AG10803 (cell line): ENCODE measurements at regions not wholly inside any gene's neighbourhood (a gene's known extent, or its start where the extent isn't known, plus 50 kb on each side); places are given as distances from the start of the nearest gene placed in this dataset.

Experiments used
- DNase-seq: peaks from one replicate; pipeline ENCODE4 v3.0.0; 2010; ENCODE audit warnings: low read depth
- H3K4me3 ChIP-seq: 2 replicates; pipeline ENCODE4 v1.5.1; 2011; ENCODE audit warnings: mild to moderate bottlenecking, low read length, control low read depth
- TF ChIP-seq, protein P1 (sequence below): conservative IDR thresholded peaks from 2 replicates; pipeline ENCODE4 v1.5.1; 2011; ENCODE audit warnings: mild to moderate bottlenecking, low read length, control low read depth, inconsistent platforms

- TF ChIP-seq, protein P1, sequence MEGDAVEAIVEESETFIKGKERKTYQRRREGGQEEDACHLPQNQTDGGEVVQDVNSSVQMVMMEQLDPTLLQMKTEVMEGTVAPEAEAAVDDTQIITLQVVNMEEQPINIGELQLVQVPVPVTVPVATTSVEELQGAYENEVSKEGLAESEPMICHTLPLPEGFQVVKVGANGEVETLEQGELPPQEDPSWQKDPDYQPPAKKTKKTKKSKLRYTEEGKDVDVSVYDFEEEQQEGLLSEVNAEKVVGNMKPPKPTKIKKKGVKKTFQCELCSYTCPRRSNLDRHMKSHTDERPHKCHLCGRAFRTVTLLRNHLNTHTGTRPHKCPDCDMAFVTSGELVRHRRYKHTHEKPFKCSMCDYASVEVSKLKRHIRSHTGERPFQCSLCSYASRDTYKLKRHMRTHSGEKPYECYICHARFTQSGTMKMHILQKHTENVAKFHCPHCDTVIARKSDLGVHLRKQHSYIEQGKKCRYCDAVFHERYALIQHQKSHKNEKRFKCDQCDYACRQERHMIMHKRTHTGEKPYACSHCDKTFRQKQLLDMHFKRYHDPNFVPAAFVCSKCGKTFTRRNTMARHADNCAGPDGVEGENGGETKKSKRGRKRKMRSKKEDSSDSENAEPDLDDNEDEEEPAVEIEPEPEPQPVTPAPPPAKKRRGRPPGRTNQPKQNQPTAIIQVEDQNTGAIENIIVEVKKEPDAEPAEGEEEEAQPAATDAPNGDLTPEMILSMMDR: no peak
- DNase-seq: no peak
Observed at GRCh38 chr13:79770056-79770455, 289.1 kb downstream of the NDFIP2 start.

DNA sequence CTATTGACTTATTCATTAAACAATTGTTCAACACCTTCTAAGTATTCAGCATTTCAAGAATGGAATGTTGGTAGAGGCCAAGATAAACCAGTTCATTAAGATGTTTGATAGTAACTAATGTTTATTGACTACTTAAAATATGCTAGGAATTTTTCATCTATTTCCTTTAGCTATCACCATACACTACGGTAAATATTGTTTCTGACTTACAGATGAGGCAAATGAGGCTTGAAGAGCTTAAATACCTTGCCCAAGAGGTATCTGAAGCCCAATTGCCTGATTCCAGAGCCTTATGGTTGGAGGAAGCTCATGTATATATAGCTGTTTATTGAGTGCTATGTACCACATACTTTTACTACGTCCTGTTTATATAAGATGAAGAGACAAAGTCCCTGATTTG lies 286.2 kb downstream of the NDFIP2 start:
- DNase-seq: peak; percentile 39
- no peak overlapping the region for H3K4me3 ChIP-seq
- TF ChIP-seq, protein P1: no peak

More at GRCh38 chr13:79770056-79770455, 289.1 kb downstream of the NDFIP2 start:
- H3K4me3 ChIP-seq: no peak overlapping the region

GRCh38 chr13:79765331-79765730 lies 284.4 kb downstream of the NDFIP2 start:
- no peak overlapping the region for H3K4me3 ChIP-seq
- TF ChIP-seq, protein P1: no peak

DNA sequence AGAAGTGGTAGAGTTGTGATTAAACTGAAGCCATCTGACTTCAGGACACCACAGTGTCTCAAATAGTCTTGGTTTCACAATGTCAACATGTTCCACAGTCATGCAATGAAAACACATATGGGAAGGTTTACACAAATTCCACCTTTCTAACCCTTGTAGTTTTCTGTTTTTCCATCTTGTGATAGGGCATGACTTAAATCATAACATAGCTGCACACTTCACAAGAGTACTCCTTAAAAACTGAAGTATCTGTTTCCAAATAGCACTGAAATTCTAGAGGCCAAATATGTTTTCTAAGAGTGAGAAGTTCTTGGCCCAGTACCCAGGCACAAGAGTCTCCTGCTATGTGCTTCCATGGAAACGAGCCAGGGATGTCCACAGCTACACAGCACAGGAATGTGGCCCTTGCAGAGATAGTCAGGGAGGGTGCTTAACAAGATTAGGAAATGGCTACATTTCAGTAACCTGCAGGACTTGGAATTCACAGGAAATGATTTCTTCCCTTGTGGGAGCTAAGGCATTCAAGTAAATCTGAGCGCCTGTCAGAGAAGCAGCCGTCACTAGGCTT lies 269.1 kb downstream of the NDFIP2 start:
- no peak overlapping the region for H3K4me3 ChIP-seq
- DNase-seq: peak; percentile 100
- TF ChIP-seq, protein P1: no peak

More at GRCh38 chr13:79765331-79765730, 284.4 kb downstream of the NDFIP2 start:
- DNase-seq: no peak

DNA sequence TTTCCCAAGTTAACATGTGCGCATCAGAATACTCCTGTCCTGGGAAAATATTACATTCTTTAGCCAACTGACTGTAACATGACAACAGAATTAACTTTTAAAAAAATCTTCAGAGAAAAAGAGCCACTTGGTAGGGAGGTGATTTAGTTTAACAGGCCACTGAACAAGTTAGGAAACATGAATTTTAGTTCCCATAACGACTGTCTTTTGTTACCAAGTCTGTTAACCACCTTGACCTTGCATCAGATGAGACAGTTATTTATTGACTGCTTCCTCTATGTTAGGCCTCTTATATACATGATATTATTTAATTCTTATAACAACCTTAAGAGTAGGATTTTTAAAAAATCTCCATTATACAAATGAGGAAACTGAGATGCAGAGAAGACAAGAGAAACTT lies 268.6 kb downstream of the NDFIP2 start:
- TF ChIP-seq, protein P1: no peak

GRCh38 chr13:79745081-79745480 lies 264.1 kb downstream of the NDFIP2 start:
- no peak overlapping the region for H3K4me3 ChIP-seq
- TF ChIP-seq, protein P1: no peak

More for the DNA sequence above, 268.6 kb downstream of the NDFIP2 start:
- peak; percentile 45 for DNase-seq
- no peak overlapping the region for H3K4me3 ChIP-seq

GRCh38 chr13:79742923-79743322 lies 262.0 kb downstream of the NDFIP2 start:
- DNase-seq: no peak
- TF ChIP-seq, protein P1: no peak
- no peak overlapping the region for H3K4me3 ChIP-seq

More at GRCh38 chr13:79745081-79745480, 264.1 kb downstream of the NDFIP2 start:
- DNase-seq: peak; percentile 26
